H1 (cell line): ENCODE measurements at regions not wholly inside any gene's neighbourhood (a gene's known extent, or its start where the extent isn't known, plus 50 kb on each side); places are given as distances from the start of the nearest gene placed in this dataset.

Source experiments
- CTCF ChIA-PET: fragments of 300-600 bp; sonication (Branson Sonifier 250); formaldehyde crosslinking; loops from one replicate; lab custom pipeline; 2021; ENCODE audit not compliant: partially characterized antibody; lab: Charles Lee
- POLR2A ChIA-PET: fragments of 300-600 bp; sonication (Branson Sonifier 250); formaldehyde crosslinking; loops from one replicate; lab custom pipeline; 2021; ENCODE audit warnings: inconsistent platforms; ENCODE audit not compliant: partially characterized antibody; lab: Charles Lee
- DNase-seq, 2 experiments: peaks; one replicate each; pipeline versions ENCODE4 v3.0.0 to v3.0.0-alpha.2; 2010 to 2022; ENCODE audit warnings: low spot score in 2 of 2, low read depth in 1 of 2, mixed read lengths in 1 of 2
- FAIRE-seq: peaks from 2 replicates; lab custom pipeline; 2011; peaks lifted over from hg19 to GRCh38; lab: Jason Lieb, UNC
- H2AFZ ChIP-seq: 2 replicates; pipeline ENCODE4 v1.8.1; 2012; ENCODE audit warnings: low read length, inconsistent platforms
- H2AK5ac ChIP-seq: 2 replicates; pipeline ENCODE4 v1.6.1; 2013; ENCODE audit warnings: low read depth, low read length
- H2BK120ac ChIP-seq: replicated peaks from 2 replicates; pipeline ENCODE3; 2013; ENCODE audit warnings: low read depth, low read length, inconsistent platforms
- H2BK12ac ChIP-seq: 2 replicates; pipeline ENCODE4 v1.6.1; 2013; ENCODE audit warnings: low read depth, low read length
- H2BK15ac ChIP-seq: 2 replicates; pipeline ENCODE4 v1.6.1; 2013; ENCODE audit warnings: low read length
- H2BK20ac ChIP-seq: 2 replicates; pipeline ENCODE4 v1.6.1; 2013; ENCODE audit warnings: low read length
- H2BK5ac ChIP-seq: 2 replicates; pipeline ENCODE4 v1.6.1; 2013; ENCODE audit warnings: low read depth, low read length
- H3K14ac ChIP-seq: 2 replicates; pipeline ENCODE4 v1.6.1; 2013; ENCODE audit warnings: inconsistent platforms; ENCODE audit not compliant: insufficient read length
- H3K18ac ChIP-seq: 2 replicates; pipeline ENCODE4 v1.6.1; 2013; ENCODE audit warnings: low read length; ENCODE audit errors: extremely low read depth
- H3K23ac ChIP-seq: 2 replicates; pipeline ENCODE4 v1.6.1; 2013; ENCODE audit warnings: inconsistent platforms; ENCODE audit not compliant: insufficient read length
- H3K23me2 ChIP-seq: 2 replicates; pipeline ENCODE4 v1.6.1; 2013; ENCODE audit warnings: low read depth, low read length
- H3K27ac ChIP-seq: 2 replicates; pipeline ENCODE4 v1.6.1; 2011; ENCODE audit warnings: low read depth, low read length, inconsistent platforms
- H3K27me3 ChIP-seq, 4 experiments: replicated peaks in 1 of 4; 1 replicate in 1 of 4; 2 replicates in 3 of 4; pipeline versions ENCODE4 v1.6.1 to v1.8.1; 2011 to 2013; ENCODE audit warnings: low read length in 3 of 4, mild to moderate bottlenecking in 3 of 4, inconsistent platforms in 2 of 4, mixed read lengths in 2 of 4, moderate library complexity in 1 of 4; ENCODE audit not compliant: control insufficient read depth in 3 of 4, insufficient read depth in 3 of 4; ENCODE audit errors: extremely low read depth in 1 of 4
- H3K36me3 ChIP-seq, 4 experiments: 2 replicates each; pipeline versions ENCODE4 v1.6.1 to v1.8.1; 2011 to 2013; ENCODE audit warnings: mild to moderate bottlenecking in 4 of 4, low read length in 3 of 4, moderate library complexity in 2 of 4, control low read depth in 1 of 4, inconsistent platforms in 1 of 4; ENCODE audit not compliant: insufficient read depth in 4 of 4, control insufficient read depth in 2 of 4
- H3K4ac ChIP-seq: replicated peaks from 2 replicates; pipeline ENCODE3; 2013; ENCODE audit warnings: low read length, low read depth, mixed read lengths, inconsistent platforms; ENCODE audit not compliant: insufficient read length
- H3K4me1 ChIP-seq, 4 experiments: replicated peaks in 1 of 4; 1 replicate in 1 of 4; 2 replicates in 3 of 4; pipeline versions ENCODE4 v1.6.1 to v1.8.1; 2011 to 2013; ENCODE audit warnings: low read length in 3 of 4, inconsistent platforms in 2 of 4, mixed read lengths in 1 of 4; ENCODE audit not compliant: insufficient read depth in 4 of 4, control insufficient read depth in 3 of 4
- H3K4me2 ChIP-seq, 2 experiments: 2 replicates each; pipeline versions ENCODE4 v1.6.1 to v1.8.1; 2011 to 2013; ENCODE audit warnings: low read depth in 2 of 2, low read length in 2 of 2, control low read depth in 1 of 2, inconsistent platforms in 1 of 2, mild to moderate bottlenecking in 1 of 2; ENCODE audit not compliant: insufficient read depth in 1 of 2
- H3K4me3 ChIP-seq, 4 experiments: fragments of 200-600, 300-600 bp in 1 of 4; sonication (generic), shearing (Covaris generic), sonication (Bioruptor Twin) in 1 of 4; 2 replicates each; pipeline versions ENCODE4 v1.5.1 to v1.8.1; 2011 to 2016; ENCODE audit warnings: low read length in 4 of 4, low read depth in 3 of 4, control low read depth in 2 of 4, inconsistent platforms in 2 of 4, mild to moderate bottlenecking in 2 of 4, mixed read lengths in 1 of 4, moderate library complexity in 1 of 4; ENCODE audit not compliant: insufficient read depth in 2 of 4; ENCODE audit errors: extremely low read depth in 1 of 4
- H3K56ac ChIP-seq: replicated peaks from 2 replicates; pipeline ENCODE3; 2013; ENCODE audit warnings: low read depth, mild to moderate bottlenecking, mixed read lengths, low read length, inconsistent platforms; ENCODE audit not compliant: insufficient read length
- H3K79me1 ChIP-seq: 2 replicates; pipeline ENCODE4 v1.6.1; 2013; ENCODE audit warnings: low read depth, low read length, control low read depth
- H3K79me2 ChIP-seq, 2 experiments: 2 replicates each; pipeline versions ENCODE4 v1.6.1 to v1.8.1; 2012 to 2013; ENCODE audit warnings: low read length in 2 of 2, mild to moderate bottlenecking in 2 of 2, inconsistent platforms in 1 of 2; ENCODE audit not compliant: insufficient read depth in 2 of 2, control insufficient read depth in 1 of 2
- H3K9ac ChIP-seq, 4 experiments: replicated peaks in 1 of 4; 1 replicate in 1 of 4; 2 replicates in 3 of 4; pipeline versions ENCODE4 v1.6.1 to v1.8.1; 2011 to 2013; ENCODE audit warnings: low read depth in 3 of 4, low read length in 3 of 4, control low read depth in 2 of 4, mild to moderate bottlenecking in 2 of 4, moderate library complexity in 2 of 4, inconsistent platforms in 1 of 4; ENCODE audit errors: extremely low read depth in 1 of 4
- H3K9me3 ChIP-seq, 2 experiments: 2 replicates each; pipeline versions ENCODE4 v1.6.1 to v1.8.1; 2012 to 2013; ENCODE audit warnings: mild to moderate bottlenecking in 2 of 2, moderate library complexity in 2 of 2, control low read depth in 1 of 2, inconsistent platforms in 1 of 2, low read depth in 1 of 2, low read length in 1 of 2, mixed read lengths in 1 of 2; ENCODE audit not compliant: insufficient read depth in 2 of 2
- H4K20me1 ChIP-seq, 2 experiments: replicated peaks in 1 of 2; 2 replicates each; pipeline versions ENCODE3 to v1.8.1; 2011 to 2013; ENCODE audit warnings: inconsistent platforms in 2 of 2, low read length in 2 of 2, mild to moderate bottlenecking in 1 of 2; ENCODE audit not compliant: insufficient read depth in 2 of 2, control insufficient read depth in 1 of 2
- H4K5ac ChIP-seq: 2 replicates; pipeline ENCODE4 v1.6.1; 2013; ENCODE audit warnings: low read length, low read depth, mixed read lengths, inconsistent platforms; ENCODE audit not compliant: insufficient read length
- H4K8ac ChIP-seq: 2 replicates; pipeline ENCODE4 v1.8.0; 2013; ENCODE audit warnings: mild to moderate bottlenecking, moderate library complexity, low read length, inconsistent platforms; ENCODE audit not compliant: insufficient read depth; ENCODE audit errors: extremely low read depth
- H4K91ac ChIP-seq: replicated peaks from 2 replicates; pipeline ENCODE3; 2013; ENCODE audit warnings: low read length, mixed read lengths, inconsistent platforms; ENCODE audit not compliant: insufficient read length
- BACH1 ChIP-seq: IDR thresholded peaks from 2 replicates; pipeline ENCODE4 v1.6.1; 2012; ENCODE audit warnings: low read length, improper control_type of control experiment
- BCL11A ChIP-seq, 2 experiments: IDR thresholded peaks; one replicate each; pipeline ENCODE4 v1.6.1; 2011; ENCODE audit warnings: low read depth in 2 of 2, low read length in 2 of 2, mild to moderate bottlenecking in 2 of 2
- CHD1 ChIP-seq: IDR thresholded peaks from 2 replicates; pipeline ENCODE4 v1.6.1; 2012; ENCODE audit warnings: low read depth, low read length, improper control_type of control experiment
- CHD2 ChIP-seq: IDR thresholded peaks from 2 replicates; pipeline ENCODE4 v1.6.1; 2012; ENCODE audit warnings: low read length, improper control_type of control experiment
- EGR1 ChIP-seq: IDR thresholded peaks from 2 replicates; pipeline ENCODE4 v1.6.1; 2011; ENCODE audit warnings: low read depth, low read length, borderline replicate concordance
- GABPA ChIP-seq: IDR thresholded peaks from 2 replicates; pipeline ENCODE4 v1.6.1; 2011; ENCODE audit warnings: mild to moderate bottlenecking, low read length, moderate library complexity, borderline replicate concordance; ENCODE audit not compliant: insufficient read depth
- HDAC2 ChIP-seq, 2 experiments: fragments of 300-600 bp in 1 of 2; sonication (generic) in 1 of 2; IDR thresholded peaks; 2 replicates each; pipeline ENCODE4 v1.6.1; 2011 to 2012; ENCODE audit warnings: low read depth in 2 of 2, low read length in 2 of 2, mild to moderate bottlenecking in 2 of 2, moderate library complexity in 2 of 2, borderline replicate concordance in 1 of 2, inconsistent platforms in 1 of 2
- JUN ChIP-seq: IDR thresholded peaks from 2 replicates; pipeline ENCODE4 v1.6.1; 2011; ENCODE audit warnings: low read depth, mild to moderate bottlenecking, improper control_type of control experiment, low read length
- JUND ChIP-seq: IDR thresholded peaks from 2 replicates; pipeline ENCODE4 v1.6.1; 2011; ENCODE audit warnings: mild to moderate bottlenecking, improper control_type of control experiment, low read length
- KDM1A ChIP-seq: fragments of 200-600, 300-600 bp; sonication (generic); IDR thresholded peaks from 2 replicates; pipeline ENCODE4 v1.7.1; 2016; ENCODE audit warnings: mild to moderate bottlenecking, low read length, borderline replicate concordance
- KDM4A ChIP-seq: IDR thresholded peaks from one replicate; pipeline ENCODE4 v1.7.1; 2012; ENCODE audit warnings: low read depth, mild to moderate bottlenecking, moderate library complexity, low read length, inconsistent platforms; ENCODE audit not compliant: severe bottlenecking
- RXRA ChIP-seq: IDR thresholded peaks from 2 replicates; pipeline ENCODE4 v1.6.1; 2011; ENCODE audit warnings: low read depth, mild to moderate bottlenecking, low read length, moderate library complexity; ENCODE audit not compliant: insufficient read depth
- SAP30 ChIP-seq: fragments of 300-600 bp; sonication (generic); IDR thresholded peaks from 2 replicates; pipeline ENCODE4 v1.7.1; 2012; ENCODE audit warnings: low read length, moderate library complexity, mild to moderate bottlenecking, inconsistent platforms; ENCODE audit not compliant: insufficient read depth, insufficient replicate concordance
- SIX5 ChIP-seq: IDR thresholded peaks from 2 replicates; pipeline ENCODE4 v1.6.1; 2011; ENCODE audit warnings: mild to moderate bottlenecking, low read depth, low read length
- TAF1 ChIP-seq: IDR thresholded peaks from 2 replicates; pipeline ENCODE4 v1.6.1; 2011; ENCODE audit warnings: mild to moderate bottlenecking, low read depth, low read length
- ZNF274 ChIP-seq: IDR thresholded peaks from 2 replicates; pipeline ENCODE4 v1.7.0; 2012; ENCODE audit warnings: low read length, borderline replicate concordance; ENCODE audit errors: extremely low read depth

DNA sequence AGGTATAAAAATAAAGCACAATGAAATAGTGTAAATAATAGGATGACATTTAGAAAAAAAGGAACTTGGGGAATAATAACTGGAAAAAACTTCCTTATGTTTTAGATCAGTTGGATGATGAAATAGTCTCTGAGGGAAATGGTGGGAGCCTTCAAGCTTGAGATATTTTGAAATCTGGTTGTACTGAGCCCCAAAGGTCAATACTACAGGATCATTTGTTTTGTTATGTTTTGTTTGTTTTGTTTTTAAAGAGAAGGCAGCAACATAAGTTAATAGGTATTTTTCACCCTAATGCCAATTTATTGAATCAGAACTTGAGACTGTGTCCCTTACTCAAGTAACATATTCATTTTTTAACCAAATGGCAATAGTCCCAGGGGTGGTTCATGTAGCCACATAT, 393.1 kb downstream of the ETS1 start:
- Histone ChIP-seq H4K8ac (no peak overlapping the region), H3K79me1 (no peaks in the 10 kb centered on the region), H2BK15ac (no peak overlapping the region), H4K20me1 (no peaks in the 10 kb centered on the region), H3K4me2 (no peak overlapping the region), H2BK12ac (no peak overlapping the region), H4K91ac (no peak overlapping the region), H3K18ac (no peak overlapping the region), H3K4me1 (no peaks in the 10 kb centered on the region), H3K27me3 (no peaks in the 10 kb centered on the region), H3K14ac (no peak overlapping the region), H2AFZ (no peak overlapping the region), H3K36me3 (no peaks in the 10 kb centered on the region), H3K9me3 (no peaks in the 10 kb centered on the region), H2BK20ac (no peak overlapping the region), H3K23me2 (no peaks in the 10 kb centered on the region), H2AK5ac (no peak overlapping the region), H3K4ac (no peak overlapping the region), H3K23ac (no peak overlapping the region), H3K56ac (no peak overlapping the region), H3K9ac (no peak overlapping the region), H2BK120ac (no peak overlapping the region), H2BK5ac (no peak overlapping the region), H3K79me2 (no peaks in the 10 kb centered on the region), H4K5ac (no peak overlapping the region), H3K27ac (no peak overlapping the region), H3K4me3 (no peak overlapping the region)
- POLR2A ChIA-PET, result no interaction called here
- FAIRE-seq, result no peak
- CTCF ChIA-PET, result interaction anchor here (1.3 kb wide), 1 partner anchor 12 kb away, joined by 3 read pairs; no protein-coding TSS in a partner anchor
- TF ChIP-seq BACH1 (no peak), KDM4A (no peak), RXRA (no peak), SAP30 (no peak), TAF1 (no peak), JUN (no peak), ZNF274 (no peak), EGR1 (no peak), JUND (no peak), HDAC2 (IDR thresholded peaks at IDR 0.05; ENCODE audit: borderline replicate concordance in 1 of 2, low read depth in 2 of 2, low read length in 2 of 2) (no peak), CHD1 (no peak), GABPA (no peak), KDM1A (no peak), BCL11A (IDR thresholded peaks at IDR 0.05; ENCODE audit: low read depth in 2 of 2, low read length in 2 of 2) (no peak), SIX5 (no peak), CHD2 (no peak)
- DNase-seq, result no peak
